ENCODE measurements at regions not wholly inside any gene's neighbourhood (a gene's known extent, or its start where the extent isn't known, plus 50 kb on each side); places are given as distances from the start of the nearest gene placed in this dataset.

DNA sequence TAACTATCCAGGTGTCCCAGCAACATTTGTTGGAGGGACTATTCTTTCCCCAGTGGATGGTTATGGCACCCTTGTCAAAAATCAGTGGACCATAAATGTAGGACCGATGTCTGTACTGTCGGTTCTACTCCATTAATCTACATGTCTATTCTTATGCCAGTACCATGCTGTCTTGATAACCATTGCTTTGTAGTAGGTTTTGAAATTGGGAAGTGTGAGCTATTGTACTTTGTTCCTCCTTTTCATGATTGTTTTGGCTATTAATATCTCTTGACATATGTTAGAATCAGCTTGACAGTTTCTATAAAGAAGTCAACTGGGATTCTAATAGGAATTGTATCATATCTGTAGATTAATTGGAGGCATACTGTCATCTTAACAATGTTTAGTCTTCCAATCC, 112.7 kb downstream of the HNRNPD start (continued):
- TF ChIP-seq, protein P1, sequence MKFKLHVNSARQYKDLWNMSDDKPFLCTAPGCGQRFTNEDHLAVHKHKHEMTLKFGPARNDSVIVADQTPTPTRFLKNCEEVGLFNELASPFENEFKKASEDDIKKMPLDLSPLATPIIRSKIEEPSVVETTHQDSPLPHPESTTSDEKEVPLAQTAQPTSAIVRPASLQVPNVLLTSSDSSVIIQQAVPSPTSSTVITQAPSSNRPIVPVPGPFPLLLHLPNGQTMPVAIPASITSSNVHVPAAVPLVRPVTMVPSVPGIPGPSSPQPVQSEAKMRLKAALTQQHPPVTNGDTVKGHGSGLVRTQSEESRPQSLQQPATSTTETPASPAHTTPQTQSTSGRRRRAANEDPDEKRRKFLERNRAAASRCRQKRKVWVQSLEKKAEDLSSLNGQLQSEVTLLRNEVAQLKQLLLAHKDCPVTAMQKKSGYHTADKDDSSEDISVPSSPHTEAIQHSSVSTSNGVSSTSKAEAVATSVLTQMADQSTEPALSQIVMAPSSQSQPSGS (IDR thresholded peaks at IDR 0.05; ENCODE audit: low read length): no peak
- TF ChIP-seq HDAC2 (IDR thresholded peaks at IDR 0.05; ENCODE audit: borderline replicate concordance in 1 of 2, low read depth in 2 of 2, low read length in 2 of 2) (no peak), FOSL1 (IDR thresholded peaks at IDR 0.05; ENCODE audit: insufficient read depth, low read depth, low read length) (no peak), CHD2 (IDR thresholded peaks at IDR 0.05; ENCODE audit: low read length) (no peak), JUN (IDR thresholded peaks at IDR 0.05; ENCODE audit: low read depth, low read length) (no peak)

All from H1 (cell line).